Vagina (tissue), 2 donors: ENCODE measurements at regions not wholly inside any gene's neighbourhood (a gene's known extent, or its start where the extent isn't known, plus 50 kb on each side); places are given as distances from the start of the nearest gene placed in this dataset.
"Not testable (repeated sequence)": the region's sequence is repeated elsewhere in the genome, so short reads cannot be mapped to it uniquely, and the experiment has no call there.

Experiments
- DNase-seq, 2 donors: peaks; one replicate each; pipeline ENCODE4 v3.0.0-alpha.2; 2017; ENCODE audit errors: extremely low spot score in 2 of 2
- H3K27ac ChIP-seq: fragments of 200-600 bp; sonication (generic); one replicate; pipeline ENCODE4 v1.5.1; 2019
- H3K27me3 ChIP-seq: fragments of 200-600 bp; sonication (generic); one replicate; pipeline ENCODE4 v1.5.1; 2019
- H3K36me3 ChIP-seq, 2 donors: fragments of 200-600 bp; sonication (generic); one replicate each; pipeline ENCODE4 v1.5.1; 2017 to 2019
- H3K4me1 ChIP-seq: fragments of 200-600 bp; sonication (generic); one replicate; pipeline ENCODE4 v1.5.1; 2019
- H3K4me3 ChIP-seq, 2 donors: fragments of 200-600 bp; sonication (generic); 1 replicate in 1 of 2; 2 replicates in 1 of 2; pipeline ENCODE4 v1.5.1; 2016 to 2019
- H3K9me3 ChIP-seq: fragments of 200-600 bp; sonication (generic); one replicate; pipeline ENCODE4 v1.5.1; 2019
- CTCF ChIP-seq, 3 experiments: fragments of 450-650 bp in 2 of 3; fragments of 200-600 bp in 1 of 3; sonication (generic) in 1 of 3; IDR thresholded peaks; one replicate each; pipeline ENCODE4 v1.5.1; 2017 to 2019; ENCODE audit warnings: antibody characterized with exemption in 3 of 3, mild to moderate bottlenecking in 2 of 3, moderate library complexity in 2 of 3
- POLR2A ChIP-seq, 2 donors: fragments of 450-650 bp; IDR thresholded peaks; one replicate each; pipeline ENCODE4 v1.6.1; 2017; ENCODE audit warnings: antibody characterized with exemption in 2 of 2, mild to moderate bottlenecking in 2 of 2, moderate library complexity in 2 of 2
- POLR2AphosphoS5 ChIP-seq, 2 donors: sonication (generic); formaldehyde crosslinking; IDR thresholded peaks; one replicate each; pipeline ENCODE4 v1.9.0; 2017; ENCODE audit warnings: antibody characterized with exemption in 2 of 2, mild to moderate bottlenecking in 2 of 2, low read depth in 1 of 2; ENCODE audit not compliant: insufficient read depth in 1 of 2
- intact Hi-C: fragments of 100-400 bp; cut with DNase I; formaldehyde crosslinking; loops from one replicate; pipeline ENCODE4 v1.15.1; 2023

GRCh38 chr20:57772349-57772964 is 62.6 kb upstream of the PMEPA1 start:
- no peak for DNase-seq
- Histone ChIP-seq H3K4me1 (peaks cover 5% of the 10 kb centered on the region), H3K27me3 (no peaks in the 10 kb centered on the region), H3K36me3 (no peaks in the 10 kb centered on the region), H3K27ac (no peak overlapping the region), H3K9me3 (no peaks in the 10 kb centered on the region), H3K4me3 (no peak overlapping the region)
- TF ChIP-seq CTCF (IDR thresholded peaks at IDR 0.05), result no peak
- no peak for TF ChIP-seq POLR2AphosphoS5 (IDR thresholded peaks at IDR 0.05; ENCODE audit: insufficient read depth in 1 of 2, low read depth in 1 of 2)
- TF ChIP-seq POLR2A (IDR thresholded peaks at IDR 0.05), result no peak
- intact Hi-C loops, result loop anchor here (10.0 kb wide), 1 partner anchor 422 kb away; no protein-coding TSS in a partner anchor

GRCh38 chr20:57770852-57771720 is 61.3 kb upstream of the PMEPA1 start:
- Histone ChIP-seq H3K27ac (no peak overlapping the region), H3K9me3 (no peaks in the 10 kb centered on the region), H3K27me3 (no peaks in the 10 kb centered on the region), H3K4me1 (peaks cover 5% of the 10 kb centered on the region), H3K36me3 (no peaks in the 10 kb centered on the region), H3K4me3 (no peak overlapping the region)
- TF ChIP-seq POLR2AphosphoS5 (IDR thresholded peaks at IDR 0.05; ENCODE audit: insufficient read depth in 1 of 2, low read depth in 1 of 2) (no peak), POLR2A (IDR thresholded peaks at IDR 0.05) (no peak), CTCF (IDR thresholded peaks at IDR 0.05) (no peak)
- intact Hi-C loops, result loop anchor here (10.0 kb wide), 1 partner anchor 424 kb away; no protein-coding TSS in a partner anchor
- no peak for DNase-seq

- H3K4me3 ChIP-seq, H3K4me1 ChIP-seq, H3K27ac ChIP-seq, H3K27me3 ChIP-seq, DNase-seq, H3K9me3 ChIP-seq, H3K36me3 ChIP-seq: not testable (repeated sequence)
- intact Hi-C loops, result loop anchor here (10.0 kb wide), 1 partner anchor 424 kb away; no protein-coding TSS in a partner anchor
These were observed 60.6 kb upstream of the PMEPA1 start for GRCh38 chr20:57770401-57770800.

GRCh38 chr20:57769756-57770155 is 59.9 kb upstream of the PMEPA1 start:
- no peak for TF ChIP-seq POLR2AphosphoS5 (IDR thresholded peaks at IDR 0.05; ENCODE audit: insufficient read depth in 1 of 2, low read depth in 1 of 2)
- TF ChIP-seq CTCF (IDR thresholded peaks at IDR 0.05), result no peak
- no peak for TF ChIP-seq POLR2A (IDR thresholded peaks at IDR 0.05)
- Histone ChIP-seq H3K4me1 (peaks cover 5% of the 10 kb centered on the region), H3K4me3 (no peak overlapping the region), H3K27me3 (no peaks in the 10 kb centered on the region), H3K36me3 (no peaks in the 10 kb centered on the region), H3K27ac (no peak overlapping the region), H3K9me3 (no peaks in the 10 kb centered on the region)
- intact Hi-C loops, result loop anchor here (10.0 kb wide), 1 partner anchor 425 kb away; no protein-coding TSS in a partner anchor
- DNase-seq, result no peak

GRCh38 chr20:57768519-57768918 is 58.7 kb upstream of the PMEPA1 start:
- no peak overlapping the region for H3K4me3 ChIP-seq
- H3K27me3 ChIP-seq, result no peaks in the 10 kb centered on the region
- intact Hi-C loops, result no loop called here
- H3K9me3 ChIP-seq, result no peaks in the 10 kb centered on the region
- peaks cover 5% of the 10 kb centered on the region for H3K4me1 ChIP-seq
- H3K27ac ChIP-seq, result no peak overlapping the region
- H3K36me3 ChIP-seq, result no peaks in the 10 kb centered on the region
- TF ChIP-seq CTCF (IDR thresholded peaks at IDR 0.05) (no peak), POLR2AphosphoS5 (IDR thresholded peaks at IDR 0.05; ENCODE audit: insufficient read depth in 1 of 2, low read depth in 1 of 2) (no peak), POLR2A (IDR thresholded peaks at IDR 0.05) (no peak)
- no peak for DNase-seq
